ENCODE measurements at regions not wholly inside any gene's neighbourhood (a gene's known extent, or its start where the extent isn't known, plus 50 kb on each side); places are given as distances from the start of the nearest gene placed in this dataset.

GRCh38 chr6:11634948-11635347 is 97.4 kb downstream of the TMEM170B start:
- no peak for TF ChIP-seq CTCF (IDR thresholded peaks at IDR 0.05; ENCODE audit: low read depth, low read length)
- TF ChIP-seq EZH2phosphoT487 (IDR thresholded peaks at IDR 0.05; ENCODE audit: low read depth), result no peak
